AG08396 (cell line): ENCODE measurements at regions not wholly inside any gene's neighbourhood (a gene's known extent, or its start where the extent isn't known, plus 50 kb on each side); places are given as distances from the start of the nearest gene placed in this dataset.
"Not testable (repeated sequence)": the region's sequence is repeated elsewhere in the genome, so short reads cannot be mapped to it uniquely, and the experiment has no call there.

ENCODE experiments used
- DNase-seq: peaks from one replicate; pipeline ENCODE4 v3.0.0; 2012; ENCODE audit warnings: low spot score, mixed read lengths

DNA sequence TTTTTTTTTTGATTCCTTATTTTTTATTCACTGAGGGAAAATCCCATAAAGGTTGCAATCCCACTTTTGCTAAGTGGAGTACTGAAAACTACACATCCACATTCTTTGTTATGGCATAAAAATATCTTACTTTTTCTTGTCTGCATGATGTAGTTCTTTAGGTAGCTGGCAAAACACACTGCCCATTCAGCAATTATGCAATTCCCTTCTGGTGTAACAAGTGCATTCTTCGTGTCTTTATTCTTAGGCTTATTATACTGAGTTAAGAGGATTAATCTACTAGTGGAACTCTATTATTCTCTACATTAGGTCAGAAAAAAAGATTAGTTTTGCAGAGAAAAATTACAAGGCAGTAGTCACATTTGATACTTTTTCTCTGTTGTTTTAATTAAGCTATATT lies 403.8 kb upstream of the GBE1 start:
- DNase-seq, result no peak

DNA sequence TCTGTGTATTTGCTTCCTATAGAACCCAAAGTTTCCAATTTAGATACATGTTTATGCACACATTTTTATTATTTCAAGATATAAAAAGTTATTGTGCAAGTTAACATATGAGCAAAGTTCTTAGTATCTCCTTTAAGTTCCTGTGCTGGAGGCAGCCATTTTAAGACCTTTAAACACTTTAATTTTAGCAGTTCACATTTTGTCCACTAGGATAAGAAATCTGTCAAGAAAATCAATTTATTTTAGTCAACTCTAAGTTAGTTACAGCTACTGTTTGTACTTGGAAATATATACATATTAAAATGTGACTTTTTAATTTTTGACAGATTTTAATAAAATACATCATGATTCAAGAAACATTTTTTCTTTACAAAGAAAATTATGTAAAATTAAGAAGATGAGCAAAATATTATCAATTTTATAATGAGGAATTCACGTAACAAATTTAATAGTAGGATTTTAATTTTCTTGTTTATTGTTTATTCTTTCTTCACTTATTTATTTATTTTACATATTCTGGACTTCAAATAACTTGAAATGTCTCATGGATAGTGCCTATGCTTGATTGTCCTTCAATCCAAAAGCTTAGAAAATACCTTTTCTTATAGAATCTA lies 402.6 kb upstream of the GBE1 start:
- DNase-seq, result peak; percentile 3

DNA sequence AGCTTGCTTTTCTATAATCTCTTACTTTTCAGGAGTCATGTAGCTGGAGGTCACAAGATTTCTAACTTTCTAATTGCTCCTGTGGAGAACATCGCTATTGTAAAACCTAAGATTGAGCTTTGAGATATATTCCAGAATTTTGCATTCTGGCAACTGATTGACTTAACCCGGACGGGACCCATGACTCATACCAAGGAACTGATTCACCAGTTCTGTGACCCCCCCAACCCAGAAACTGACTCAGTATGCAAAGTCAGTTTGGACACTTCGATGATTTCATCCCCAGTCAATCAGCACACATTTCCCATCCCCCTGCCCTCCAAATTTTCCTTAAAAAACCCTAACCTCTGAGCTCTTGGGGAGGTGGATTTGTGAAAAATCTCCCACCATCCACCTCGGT lies 396.5 kb upstream of the GBE1 start:
- peak; percentile 12 for DNase-seq

DNA sequence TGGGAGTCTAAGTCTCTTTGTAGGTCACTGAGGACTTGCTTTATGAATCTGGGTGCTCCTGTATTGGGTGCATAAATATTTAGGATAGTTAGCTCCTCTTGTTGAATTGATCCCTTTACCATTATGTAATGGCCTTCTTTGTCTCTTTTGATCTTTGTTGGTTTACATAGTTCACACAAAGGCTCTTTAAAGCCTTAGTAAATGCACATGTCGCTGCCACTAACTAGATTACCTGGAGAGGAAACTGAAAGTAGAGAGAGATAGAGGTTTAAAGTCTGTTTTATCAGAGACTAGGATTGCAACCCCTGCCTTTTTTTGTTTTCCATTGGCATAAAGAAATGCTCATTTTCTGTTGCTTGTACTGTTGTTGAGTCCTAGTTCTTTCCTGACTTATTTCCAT lies 392.4 kb upstream of the GBE1 start:
- not testable (repeated sequence) for DNase-seq

DNA sequence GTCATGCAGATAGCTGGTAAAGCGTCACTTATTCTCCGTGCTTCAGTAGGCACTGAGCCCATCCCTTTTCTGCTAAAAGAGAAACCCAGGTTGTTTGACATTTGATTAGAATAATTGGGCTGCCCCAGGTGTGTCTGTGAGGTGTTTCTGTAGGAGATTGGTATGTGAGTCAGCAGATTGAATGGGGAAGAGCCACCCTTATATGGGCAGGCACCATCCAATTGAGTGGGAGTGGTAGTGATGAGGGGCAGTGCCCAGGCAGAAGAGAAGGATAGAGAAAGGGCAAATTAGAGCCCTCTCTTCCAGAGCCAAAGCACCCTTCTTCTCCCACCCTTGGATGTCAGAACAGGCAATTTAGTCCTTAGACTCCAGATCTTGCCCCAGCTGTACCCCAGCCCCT lies 384.3 kb upstream of the GBE1 start:
- no peak for DNase-seq

DNA sequence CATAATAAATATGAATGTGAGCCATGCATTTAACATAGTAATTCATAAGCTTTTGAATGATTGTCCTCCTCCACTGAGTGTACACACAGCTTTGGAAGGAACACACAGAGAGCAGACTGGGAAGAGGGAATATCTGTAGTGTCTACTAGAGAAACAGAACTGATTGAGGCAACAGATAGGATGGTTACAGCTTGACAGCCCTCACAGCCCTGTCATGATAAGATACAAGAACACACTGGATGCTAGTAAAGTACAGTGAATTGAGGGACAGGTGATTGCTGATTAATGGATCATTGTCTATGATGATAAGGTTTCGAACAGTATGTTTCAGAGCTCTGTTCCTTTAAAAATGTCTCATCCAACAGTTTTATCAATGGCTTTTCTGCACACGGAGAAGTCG lies 383.4 kb upstream of the GBE1 start:
- no peak for DNase-seq

DNA sequence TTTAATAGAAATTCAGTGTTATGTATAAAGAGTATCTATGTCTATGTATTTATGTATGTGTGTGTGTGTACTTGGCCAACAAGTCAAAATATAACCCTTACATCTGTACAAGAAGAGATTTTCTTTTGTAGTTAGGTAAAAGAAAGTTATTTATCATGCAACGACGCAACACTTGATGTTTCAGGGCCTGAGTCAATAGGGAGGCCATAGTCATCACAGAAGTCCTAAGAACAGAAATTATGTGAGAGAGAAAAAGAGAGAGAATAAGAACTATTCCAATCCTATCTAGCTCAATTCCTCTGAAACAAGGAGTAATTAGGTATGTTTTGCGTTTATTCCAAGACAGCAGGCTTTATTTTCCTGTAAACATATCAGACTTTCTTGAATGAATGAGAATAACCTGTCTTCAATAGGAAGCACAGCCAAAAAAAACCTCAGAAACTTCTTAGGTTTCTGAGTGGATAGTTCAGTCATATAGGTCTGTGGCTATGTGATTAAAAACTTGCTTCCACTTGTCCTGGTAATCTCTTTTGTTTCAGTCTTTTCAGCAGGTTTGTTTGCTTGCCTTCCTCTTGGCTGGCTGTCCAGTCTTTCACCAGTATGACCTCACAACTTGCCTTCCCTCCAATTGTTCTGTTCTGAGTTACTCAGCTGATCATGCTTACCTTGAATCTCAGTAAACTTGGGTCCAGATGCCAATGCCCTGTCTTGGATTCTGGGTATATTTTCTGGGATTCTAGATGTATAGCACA lies 382.4 kb upstream of the GBE1 start:
- no peak for DNase-seq

DNA sequence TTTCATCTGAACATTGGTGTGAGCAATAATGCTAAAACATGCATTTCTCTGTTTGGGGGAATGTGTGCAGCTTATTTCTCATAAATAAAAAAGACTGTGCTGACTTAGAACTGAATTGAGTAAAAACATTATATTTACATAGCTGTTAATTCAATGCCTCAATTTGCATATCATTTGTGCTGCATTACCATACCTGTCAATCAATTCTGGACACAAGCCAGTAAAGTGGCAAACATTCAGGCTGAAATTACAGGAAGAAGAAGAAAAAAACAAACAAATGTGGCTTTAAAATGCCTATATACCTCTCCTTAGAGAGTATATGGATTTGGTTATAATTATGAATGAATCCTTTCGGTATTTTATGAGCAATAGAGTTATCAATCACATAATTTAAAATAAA lies 380.1 kb upstream of the GBE1 start:
- no peak for DNase-seq

DNA sequence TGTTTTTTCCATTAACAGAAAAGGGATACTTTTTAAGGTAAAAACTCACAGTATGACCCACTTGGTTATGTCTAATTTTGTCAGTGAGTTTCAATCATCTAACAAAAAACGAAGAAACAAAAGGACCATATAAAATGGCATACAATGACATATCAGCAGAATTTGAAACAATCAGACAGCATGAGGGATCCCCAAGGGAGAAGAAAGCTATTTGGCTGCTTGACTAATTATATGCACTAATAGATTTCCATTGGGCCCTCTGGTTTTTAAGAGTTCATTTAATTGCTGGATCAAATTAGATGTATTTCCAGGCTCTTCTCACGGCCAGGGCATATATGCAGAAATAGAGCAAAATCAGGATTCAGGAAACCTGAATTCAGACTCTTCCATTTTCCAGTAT lies 376.4 kb upstream of the GBE1 start:
- no peak for DNase-seq

DNA sequence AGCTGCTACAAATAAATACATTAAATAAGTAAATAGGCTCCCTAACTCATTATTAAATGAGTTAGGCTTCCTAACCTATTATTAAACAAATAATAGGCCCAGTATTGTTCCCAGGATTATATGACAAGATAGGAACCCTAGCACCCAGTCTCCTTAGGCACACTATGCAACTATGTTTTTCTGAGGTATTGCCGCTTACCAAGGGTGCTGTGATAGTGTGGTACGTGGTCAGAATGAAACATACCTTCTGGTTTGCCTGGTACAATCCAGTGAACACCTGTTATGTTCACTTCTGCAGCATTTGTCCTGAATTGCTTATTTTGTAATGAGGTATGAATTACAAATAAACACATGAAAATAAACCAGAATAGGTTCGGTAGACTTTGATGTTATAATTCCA lies 375.6 kb upstream of the GBE1 start:
- DNase-seq, result no peak

DNA sequence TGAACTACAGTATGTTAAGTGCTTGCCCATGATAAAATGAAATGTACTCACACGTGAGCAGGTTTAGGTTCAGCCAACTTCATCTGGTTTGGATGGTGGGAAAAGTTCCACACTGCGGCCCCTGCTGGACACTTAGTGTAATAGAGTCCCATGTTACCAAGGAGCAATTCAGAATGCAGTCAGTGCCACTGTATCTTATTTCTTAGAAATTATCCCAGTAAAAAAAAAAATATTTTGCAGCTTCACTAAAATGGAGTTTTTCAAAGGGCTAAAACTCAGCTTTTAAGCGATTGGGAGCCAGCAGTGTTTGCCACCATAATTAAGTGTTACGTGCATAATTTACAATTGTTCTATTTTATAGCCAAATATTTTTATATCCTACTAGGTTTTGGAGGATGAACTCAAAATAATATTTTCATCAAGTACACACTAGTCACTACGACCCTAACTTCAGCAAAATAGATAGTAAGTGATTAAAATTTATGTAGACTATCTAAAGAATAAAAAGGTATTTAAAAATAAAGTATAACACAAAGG lies 371.7 kb upstream of the GBE1 start:
- DNase-seq, result peak; percentile 51

DNA sequence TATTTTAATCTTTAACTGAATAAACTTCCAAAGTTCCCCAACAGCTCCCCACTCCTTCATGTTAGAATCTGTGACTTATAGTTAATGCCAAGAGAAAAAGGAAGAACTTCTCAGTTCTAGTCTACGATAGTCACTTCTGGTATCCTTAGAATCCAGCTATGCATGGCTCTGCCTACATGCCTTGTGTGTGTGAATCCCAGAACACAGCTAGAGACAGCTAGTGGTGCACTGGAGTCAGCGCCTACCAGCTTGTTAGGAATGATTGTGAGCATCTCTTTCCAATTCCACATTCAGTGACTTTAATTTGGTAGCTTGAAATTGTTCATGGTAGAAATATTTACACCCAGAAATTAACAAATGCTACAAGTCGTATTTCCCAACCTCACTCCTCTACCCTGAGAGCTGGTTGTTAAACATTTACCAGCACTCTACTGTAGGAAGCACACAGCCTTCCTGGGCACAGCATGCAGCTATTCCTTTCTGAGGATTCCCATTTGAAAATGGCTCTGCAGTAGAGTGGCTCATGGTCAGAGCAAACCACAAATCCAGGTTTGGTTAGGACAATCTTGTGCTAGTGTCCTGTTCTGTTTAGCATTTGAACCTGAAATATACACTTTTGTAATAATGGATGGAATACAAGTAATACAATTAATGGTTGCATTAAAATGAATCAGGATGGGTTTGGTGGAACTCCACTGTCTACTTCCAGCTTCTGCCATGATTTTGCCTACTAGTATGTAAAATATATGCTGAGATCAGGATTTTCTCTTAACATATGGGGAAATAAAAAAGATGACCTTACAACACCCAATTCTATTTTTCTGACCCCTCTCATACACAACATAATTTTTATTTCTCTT lies 371.0 kb upstream of the GBE1 start:
- no peak for DNase-seq

DNA sequence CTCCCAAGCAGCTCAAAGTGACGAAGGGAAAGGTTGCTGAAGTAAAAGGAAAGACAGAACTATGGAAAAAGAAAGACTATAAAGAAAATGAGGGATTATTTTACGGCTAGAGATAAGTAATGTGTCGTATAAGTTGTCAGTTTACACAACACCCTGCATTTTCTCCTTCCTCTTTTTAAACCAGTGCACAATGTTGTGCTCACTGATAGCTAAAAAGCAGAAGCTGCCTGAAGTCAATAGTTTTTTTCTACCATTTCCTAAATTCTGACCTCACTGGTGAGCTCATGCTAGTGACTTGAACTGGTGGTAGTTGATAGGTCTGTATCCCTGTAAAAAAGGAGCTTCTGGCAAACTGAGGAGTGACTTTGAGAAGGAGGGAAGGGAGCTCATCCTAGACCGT lies 368.6 kb upstream of the GBE1 start:
- DNase-seq, result no peak

DNA sequence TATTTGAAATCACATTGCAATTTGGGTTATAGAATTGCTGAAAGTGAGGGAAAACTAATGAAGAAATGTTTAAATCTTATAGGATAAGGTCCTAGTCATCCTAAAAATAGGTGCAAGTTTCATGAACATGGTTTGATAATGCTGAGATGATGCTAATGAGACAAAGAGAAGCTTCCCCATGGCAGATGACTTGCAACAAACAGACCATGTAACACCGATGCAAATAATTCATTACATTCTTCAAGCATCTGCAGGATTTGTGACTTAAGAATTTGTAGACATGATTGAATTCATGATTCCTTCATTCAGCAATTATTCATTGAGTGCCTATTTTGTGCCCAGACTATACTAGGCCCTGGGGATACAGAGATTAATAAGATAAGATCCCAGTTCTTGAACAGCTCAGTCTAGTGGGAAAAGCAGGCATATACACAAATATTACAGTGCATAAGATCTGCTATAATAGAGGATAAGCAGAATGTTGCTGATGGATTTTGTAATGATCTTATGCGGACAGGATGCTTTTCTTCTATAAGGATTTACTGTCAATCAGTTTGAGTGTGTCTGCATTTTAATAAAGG lies 367.9 kb upstream of the GBE1 start:
- DNase-seq, result no peak

DNA sequence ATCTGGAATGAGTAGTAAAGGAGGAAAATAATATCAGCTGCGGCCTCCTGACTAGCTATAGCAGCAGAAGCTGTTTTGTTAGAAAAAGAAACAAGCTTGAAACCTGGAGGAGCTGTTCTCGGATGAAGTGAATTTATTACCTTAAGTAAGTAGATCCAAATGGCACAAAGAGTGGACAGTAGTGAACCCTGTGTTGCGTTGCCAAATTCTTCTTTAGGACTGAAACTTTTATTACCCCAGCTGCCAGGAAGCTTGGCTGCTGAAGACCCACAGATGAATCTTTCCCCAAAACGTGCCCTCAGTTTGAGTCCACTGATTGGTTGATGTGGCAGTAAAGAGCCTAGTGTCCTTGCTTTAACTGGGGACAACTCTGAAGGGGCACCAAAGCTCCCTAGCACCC lies 366.8 kb upstream of the GBE1 start:
- DNase-seq, result no peak

DNA sequence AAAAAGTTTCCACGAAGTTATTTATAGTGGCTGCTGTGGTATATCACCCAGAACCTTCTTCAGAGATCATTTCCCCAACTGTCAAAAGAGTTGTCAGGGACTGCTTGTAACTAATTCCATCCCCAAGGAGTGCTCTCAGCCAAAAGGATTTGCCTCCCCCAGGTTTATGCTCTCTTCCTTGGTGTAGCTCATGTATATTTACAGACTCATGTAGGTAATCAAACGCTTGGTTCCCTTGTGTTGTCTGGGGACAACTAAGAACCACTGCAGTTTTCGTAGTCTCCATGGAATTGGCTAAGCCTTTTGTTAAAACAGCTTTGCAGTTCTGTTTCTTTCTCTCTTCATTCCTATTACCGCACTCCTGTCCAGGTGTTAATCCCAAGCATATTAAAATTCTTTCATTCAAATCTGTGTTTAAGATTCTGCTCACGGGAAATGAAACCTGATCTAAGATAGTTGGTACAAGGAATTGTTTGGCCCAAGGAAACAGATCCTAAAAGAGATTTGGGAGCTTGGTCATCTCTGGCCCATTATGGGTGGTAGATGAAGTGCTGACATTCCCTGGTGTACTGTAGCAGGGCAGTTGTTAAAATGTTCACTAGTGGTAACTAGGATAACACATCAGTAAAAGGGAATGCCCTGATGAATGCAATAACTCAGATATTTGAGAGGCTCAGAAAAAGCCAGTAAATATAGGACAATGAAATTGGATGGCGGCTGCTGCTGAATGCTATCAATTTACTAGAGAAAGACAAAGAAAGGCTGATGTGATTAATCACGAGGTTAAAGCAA lies 361.3 kb upstream of the GBE1 start:
- no peak for DNase-seq

DNA sequence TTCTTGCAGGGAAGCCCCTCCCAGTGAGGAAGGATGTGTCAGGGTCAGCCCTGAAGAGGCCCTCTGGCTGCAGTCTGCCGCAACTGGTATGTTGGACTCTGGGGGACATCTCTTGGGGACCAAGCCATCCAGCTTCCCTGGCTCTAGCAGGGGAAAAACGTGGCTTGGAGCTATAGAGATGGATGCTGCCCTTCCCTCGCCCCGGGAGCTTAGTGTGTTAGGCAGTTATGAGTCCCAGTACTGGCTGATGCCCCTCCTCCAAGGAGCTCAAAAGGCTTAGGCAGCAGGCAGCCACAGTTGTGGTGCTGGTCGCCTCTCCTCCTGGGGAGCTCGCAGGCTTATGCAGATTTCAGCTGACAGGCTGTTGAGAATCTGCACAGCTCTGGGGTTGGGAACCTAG lies 353.1 kb upstream of the GBE1 start:
- no peak for DNase-seq

DNA sequence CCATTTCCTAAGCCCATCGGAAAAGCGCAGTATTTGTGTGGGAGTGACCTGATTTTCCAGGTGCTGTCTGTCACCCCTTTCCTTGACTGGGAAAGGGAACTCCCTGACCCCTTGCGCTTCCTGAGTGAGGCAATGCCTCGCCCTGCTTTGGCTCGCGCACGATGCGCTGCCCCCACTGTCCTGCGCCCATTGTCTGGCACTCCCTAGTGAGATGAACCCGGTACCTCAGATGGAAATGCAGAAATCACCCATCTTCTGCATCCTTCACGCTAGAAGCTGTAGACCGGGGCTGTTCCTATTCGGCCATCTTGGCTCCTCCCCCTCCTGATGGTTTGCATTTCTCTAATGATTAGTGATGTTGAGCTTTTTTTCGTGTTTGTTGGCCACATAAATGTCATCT lies 349.3 kb upstream of the GBE1 start:
- not testable (repeated sequence) for DNase-seq

DNA sequence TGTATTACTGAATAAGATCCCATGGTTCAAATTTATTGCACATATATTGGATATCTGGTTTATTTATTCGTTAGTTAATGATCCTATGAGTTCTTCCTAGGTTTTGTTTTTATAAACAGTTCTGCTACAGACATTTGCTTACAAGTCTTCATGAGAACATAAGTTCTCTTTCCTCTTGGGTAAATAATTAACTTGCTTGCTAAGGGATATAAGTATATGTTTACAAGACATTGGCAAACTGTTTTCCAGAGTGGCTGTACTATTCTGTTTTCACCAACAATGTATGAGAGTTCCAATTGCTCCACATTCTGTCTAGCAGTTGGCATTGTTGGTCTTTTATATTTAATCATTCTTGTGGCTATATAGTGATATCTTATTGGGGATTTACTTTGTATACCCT lies 341.8 kb upstream of the GBE1 start:
- no peak for DNase-seq

DNA sequence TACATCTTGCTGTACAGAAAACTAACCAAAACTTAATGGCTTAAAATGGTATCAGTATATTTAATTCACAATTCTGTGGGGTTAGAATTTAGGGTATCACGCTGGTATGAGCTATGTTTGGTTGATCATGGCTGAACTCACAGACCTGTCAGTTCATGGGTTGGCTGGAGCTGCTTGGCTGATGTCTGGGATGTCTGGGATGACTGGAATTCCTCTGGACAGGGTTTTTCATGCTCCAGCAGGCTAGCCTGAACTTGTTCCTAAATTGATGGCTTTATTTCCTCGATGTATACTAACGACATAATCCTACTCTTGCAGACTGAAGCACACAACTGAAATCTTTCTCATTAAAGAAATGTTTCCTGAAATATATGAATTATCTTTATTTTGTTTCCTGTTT lies 338.9 kb upstream of the GBE1 start:
- no peak for DNase-seq

DNA sequence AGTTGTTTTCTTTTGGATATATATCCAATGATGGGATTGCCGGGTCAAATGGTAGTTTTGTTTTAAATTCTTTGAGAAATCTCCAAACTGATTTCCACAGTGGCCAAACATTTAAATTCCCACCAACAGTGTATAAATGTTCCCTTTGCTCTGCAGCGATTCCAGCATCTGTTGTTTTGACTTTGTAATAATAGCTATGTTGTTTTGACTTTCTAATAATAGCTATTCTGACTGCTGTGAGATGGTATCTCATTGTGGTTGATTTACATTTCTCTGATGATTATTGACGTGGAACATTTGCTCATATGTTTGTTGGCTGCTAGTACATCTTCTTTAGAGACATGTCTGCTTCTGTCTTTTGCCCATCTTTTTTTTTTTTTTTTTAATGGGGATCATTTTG lies 332.2 kb upstream of the GBE1 start:
- DNase-seq, result no peak

DNA sequence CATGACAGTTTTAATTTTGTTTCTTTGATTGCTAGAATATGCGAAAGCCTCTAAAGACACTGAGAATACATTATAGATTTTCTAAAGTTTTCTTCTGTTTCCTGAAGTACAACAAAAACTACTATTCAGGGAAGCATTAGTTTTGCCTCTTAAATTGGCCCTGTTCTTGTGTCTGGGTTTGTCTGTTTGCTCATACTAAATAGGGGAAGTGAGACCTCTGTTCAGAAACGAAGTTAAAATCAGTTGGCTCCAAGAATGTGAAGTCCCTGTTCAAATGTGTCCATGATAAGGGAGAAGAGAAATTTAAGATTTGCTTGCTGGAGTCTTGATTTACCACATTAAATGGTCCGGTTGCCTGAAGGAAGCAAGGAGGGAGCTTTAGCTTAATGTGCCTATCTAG lies 327.3 kb upstream of the GBE1 start:
- no peak for DNase-seq
